ENCODE measurements at regions not wholly inside any gene's neighbourhood (a gene's known extent, or its start where the extent isn't known, plus 50 kb on each side); places are given as distances from the start of the nearest gene placed in this dataset.
A peak's percentile ranks its signal among the peaks of the same experiment; 100 is the strongest.

DNA sequence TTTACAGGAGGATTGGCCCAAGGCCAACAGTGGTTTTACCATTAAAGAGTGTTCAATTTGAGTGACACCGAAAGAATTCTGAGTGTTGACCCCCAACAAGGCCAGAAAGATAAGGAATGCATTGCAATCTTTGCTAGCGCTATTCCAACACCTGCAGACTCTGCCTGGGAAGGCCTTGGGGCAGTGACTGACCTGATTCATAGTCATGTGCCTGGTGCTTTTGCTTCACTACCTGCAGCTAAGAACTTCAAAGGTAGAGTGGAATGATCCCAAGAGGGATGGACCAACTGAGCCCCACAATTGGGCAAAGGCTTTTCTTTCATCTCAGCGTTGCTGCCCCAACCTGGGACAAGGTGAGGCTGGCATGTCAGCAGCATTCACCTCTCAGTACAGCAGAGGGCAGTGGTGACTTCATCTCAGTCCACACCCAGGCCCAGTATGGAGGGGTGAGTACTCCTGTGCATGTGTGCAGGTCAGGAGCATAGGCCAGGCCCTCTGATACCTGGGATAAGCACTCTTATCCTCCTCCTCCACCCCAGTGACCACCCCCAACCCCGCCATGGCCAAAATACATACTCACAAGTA lies 149.6 kb upstream of the GNAO1 start:
- Histone ChIP-seq H2AFZ (ENCODE audit: low read length) (no peak overlapping the region), H4K20me1 (ENCODE audit: insufficient read depth, low read length) (no peaks in the 10 kb centered on the region), H3K27ac (ENCODE audit: low read depth, low read length) (no peak overlapping the region), H3K27me3 (ENCODE audit: insufficient read depth, low read length) (no peaks in the 10 kb centered on the region), H3K9me3 (ENCODE audit: low read depth, low read length) (no peaks in the 10 kb centered on the region), H3K79me2 (ENCODE audit: insufficient read depth, low read length) (no peaks in the 10 kb centered on the region), H3K4me1 (ENCODE audit: insufficient read depth, low read length) (no peaks in the 10 kb centered on the region), H3K36me3 (ENCODE audit: insufficient read depth, low read length) (no peaks in the 10 kb centered on the region), H3K4me2 (ENCODE audit: insufficient read depth, low read length) (no peak overlapping the region), H3K4me3 (ENCODE audit: insufficient read depth, low read length) (no peak overlapping the region)
- DNase-seq (ENCODE audit: insufficient read length, low spot score, missing footprints): no peak
- TF ChIP-seq, protein P1, sequence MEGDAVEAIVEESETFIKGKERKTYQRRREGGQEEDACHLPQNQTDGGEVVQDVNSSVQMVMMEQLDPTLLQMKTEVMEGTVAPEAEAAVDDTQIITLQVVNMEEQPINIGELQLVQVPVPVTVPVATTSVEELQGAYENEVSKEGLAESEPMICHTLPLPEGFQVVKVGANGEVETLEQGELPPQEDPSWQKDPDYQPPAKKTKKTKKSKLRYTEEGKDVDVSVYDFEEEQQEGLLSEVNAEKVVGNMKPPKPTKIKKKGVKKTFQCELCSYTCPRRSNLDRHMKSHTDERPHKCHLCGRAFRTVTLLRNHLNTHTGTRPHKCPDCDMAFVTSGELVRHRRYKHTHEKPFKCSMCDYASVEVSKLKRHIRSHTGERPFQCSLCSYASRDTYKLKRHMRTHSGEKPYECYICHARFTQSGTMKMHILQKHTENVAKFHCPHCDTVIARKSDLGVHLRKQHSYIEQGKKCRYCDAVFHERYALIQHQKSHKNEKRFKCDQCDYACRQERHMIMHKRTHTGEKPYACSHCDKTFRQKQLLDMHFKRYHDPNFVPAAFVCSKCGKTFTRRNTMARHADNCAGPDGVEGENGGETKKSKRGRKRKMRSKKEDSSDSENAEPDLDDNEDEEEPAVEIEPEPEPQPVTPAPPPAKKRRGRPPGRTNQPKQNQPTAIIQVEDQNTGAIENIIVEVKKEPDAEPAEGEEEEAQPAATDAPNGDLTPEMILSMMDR (IDR thresholded peaks at IDR 0.05; ENCODE audit: extremely low read depth, low read depth, low read length): no peak

DNA sequence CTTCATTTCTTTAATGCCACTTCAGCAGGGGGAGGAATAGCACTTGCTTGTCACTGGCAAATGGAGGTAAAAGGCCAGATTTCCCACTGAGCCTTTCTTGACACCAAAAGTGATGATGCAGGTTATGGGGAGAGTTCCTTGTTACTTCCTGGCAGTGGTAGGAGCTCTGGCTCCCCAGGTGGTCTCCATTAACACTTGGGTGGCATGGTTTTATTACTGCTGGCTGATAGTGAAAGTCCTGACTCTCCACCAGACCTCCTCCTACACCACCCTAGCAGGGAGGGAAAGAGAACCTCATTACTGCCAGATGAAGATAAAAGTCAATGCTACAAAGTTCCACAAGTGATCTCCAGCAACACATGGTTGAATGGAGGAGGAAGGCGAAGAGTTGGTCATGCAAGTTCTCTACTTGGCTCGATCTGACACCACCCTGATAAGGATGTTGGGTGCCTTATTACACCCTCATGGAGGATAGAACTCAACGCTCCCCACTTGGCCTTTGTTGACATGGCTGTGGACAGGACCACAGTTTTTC lies 152.7 kb upstream of the GNAO1 start:
- Histone ChIP-seq H3K27me3 (ENCODE audit: insufficient read depth, low read length) (no peaks in the 10 kb centered on the region), H3K79me2 (ENCODE audit: insufficient read depth, low read length) (no peaks in the 10 kb centered on the region), H3K36me3 (ENCODE audit: insufficient read depth, low read length) (no peaks in the 10 kb centered on the region), H4K20me1 (ENCODE audit: insufficient read depth, low read length) (no peaks in the 10 kb centered on the region), H2AFZ (ENCODE audit: low read length) (no peak overlapping the region), H3K9me3 (ENCODE audit: low read depth, low read length) (no peaks in the 10 kb centered on the region), H3K4me1 (ENCODE audit: insufficient read depth, low read length) (no peaks in the 10 kb centered on the region), H3K4me2 (ENCODE audit: insufficient read depth, low read length) (no peak overlapping the region), H3K4me3 (ENCODE audit: insufficient read depth, low read length) (no peak overlapping the region), H3K27ac (ENCODE audit: low read depth, low read length) (no peak overlapping the region)
- no peak for DNase-seq (ENCODE audit: insufficient read length, low spot score, missing footprints)
- TF ChIP-seq, protein P1 (IDR thresholded peaks at IDR 0.05; ENCODE audit: extremely low read depth, low read depth, low read length): no peak

DNA sequence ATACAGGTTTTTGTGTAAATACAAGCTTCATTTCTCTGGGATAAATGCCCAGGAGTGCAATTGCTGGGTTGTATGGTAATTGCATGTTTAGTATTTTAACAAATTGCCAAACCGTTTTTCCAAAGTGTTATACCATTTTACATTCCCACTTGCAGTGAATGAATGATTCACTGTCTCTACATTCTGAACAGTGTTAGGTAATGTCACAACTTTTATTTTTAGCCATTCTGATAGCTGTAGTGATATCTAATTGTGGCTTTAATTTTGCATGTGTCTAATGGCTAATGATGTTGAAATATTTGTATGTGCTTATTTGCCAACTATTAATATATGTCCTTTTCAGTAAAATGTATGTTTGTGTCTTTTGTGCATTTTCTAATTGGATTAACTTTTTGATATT lies 156.9 kb upstream of the CES5A start:
- Histone ChIP-seq H3K79me2 (ENCODE audit: insufficient read depth, low read length) (no peaks in the 10 kb centered on the region), H3K4me3 (ENCODE audit: insufficient read depth, low read length) (no peak overlapping the region)
- TF ChIP-seq, protein P1 (IDR thresholded peaks at IDR 0.05; ENCODE audit: extremely low read depth, low read depth, low read length): no peak

DNA sequence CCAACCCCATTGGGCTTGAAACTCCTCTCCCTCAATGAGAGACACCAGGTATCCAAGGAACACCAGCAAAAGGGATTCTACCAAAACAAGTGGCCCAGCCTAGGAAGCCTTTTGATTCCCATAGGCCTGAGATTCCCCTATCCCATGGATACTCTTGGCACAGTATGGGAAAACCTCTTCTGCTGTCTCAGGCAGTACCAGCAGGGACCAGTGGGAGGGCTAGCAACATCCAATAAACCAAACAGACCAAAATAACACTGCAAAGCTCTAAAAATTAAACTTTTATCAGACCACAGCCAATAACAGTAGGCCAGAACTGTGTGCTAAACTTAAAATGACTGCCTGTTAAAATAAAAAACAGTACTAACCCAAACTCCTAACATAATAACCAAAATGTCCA lies 153.9 kb upstream of the CES5A start:
- no peaks in the 10 kb centered on the region for H4K20me1 ChIP-seq (ENCODE audit: insufficient read depth, low read length)
- H3K4me1 ChIP-seq (ENCODE audit: insufficient read depth, low read length): no peaks in the 10 kb centered on the region
- no peaks in the 10 kb centered on the region for H3K27me3 ChIP-seq (ENCODE audit: insufficient read depth, low read length)
- TF ChIP-seq, protein P1 (IDR thresholded peaks at IDR 0.05; ENCODE audit: extremely low read depth, low read depth, low read length): no peak
- no peaks in the 10 kb centered on the region for H3K9me3 ChIP-seq (ENCODE audit: low read depth, low read length)
- H2AFZ ChIP-seq (ENCODE audit: low read length): no peak overlapping the region
- H3K79me2 ChIP-seq (ENCODE audit: insufficient read depth, low read length): no peaks in the 10 kb centered on the region
- H3K4me3 ChIP-seq (ENCODE audit: insufficient read depth, low read length): no peak overlapping the region
- no peak overlapping the region for H3K27ac ChIP-seq (ENCODE audit: low read depth, low read length)
- H3K36me3 ChIP-seq (ENCODE audit: insufficient read depth, low read length): no peaks in the 10 kb centered on the region
- H3K4me2 ChIP-seq (ENCODE audit: insufficient read depth, low read length): no peak overlapping the region
- DNase-seq (ENCODE audit: insufficient read length, low spot score, missing footprints): peak; percentile 49

More for the DNA sequence above, 156.9 kb upstream of the CES5A start:
- Histone ChIP-seq H2AFZ (ENCODE audit: low read length) (no peak overlapping the region), H3K4me2 (ENCODE audit: insufficient read depth, low read length) (no peak overlapping the region), H3K27ac (ENCODE audit: low read depth, low read length) (no peak overlapping the region), H4K20me1 (ENCODE audit: insufficient read depth, low read length) (no peaks in the 10 kb centered on the region), H3K4me1 (ENCODE audit: insufficient read depth, low read length) (no peaks in the 10 kb centered on the region), H3K36me3 (ENCODE audit: insufficient read depth, low read length) (no peaks in the 10 kb centered on the region), H3K27me3 (ENCODE audit: insufficient read depth, low read length) (no peaks in the 10 kb centered on the region), H3K9me3 (ENCODE audit: low read depth, low read length) (no peaks in the 10 kb centered on the region)
- DNase-seq (ENCODE audit: insufficient read length, low spot score, missing footprints): no peak

Measured in osteoblast (primary cell).